Body of pancreas (tissue), 4 donors: ENCODE measurements at regions not wholly inside any gene's neighbourhood (a gene's known extent, or its start where the extent isn't known, plus 50 kb on each side); places are given as distances from the start of the nearest gene placed in this dataset.

Experiments used
- ATAC-seq: fragments of 150-250 bp; one replicate; pipeline ENCODE4 v1.9.1; 2016
- DNase-seq, 4 donors: peaks; one replicate each; pipeline ENCODE4 v3.0.0-alpha.2; 2019
- H3K27ac ChIP-seq, 4 donors: fragments of 200-600 bp; sonication (generic); 1 replicate in 3 of 4; 2 replicates in 1 of 4; pipeline versions ENCODE4 v1.5.1 to v1.6.1; 2016 to 2019; ENCODE audit warnings: mild to moderate bottlenecking in 1 of 4, mixed read lengths in 1 of 4, moderate library complexity in 1 of 4
- H3K27me3 ChIP-seq, 2 donors: fragments of 200-600 bp; sonication (generic); one replicate each; pipeline ENCODE4 v1.6.0; 2016; ENCODE audit warnings: mild to moderate bottlenecking in 1 of 2
- H3K36me3 ChIP-seq, 2 donors: fragments of 200-600 bp; sonication (generic); replicated peaks in 1 of 2; 2 replicates each; pipeline ENCODE4 v1.5.1; 2016; ENCODE audit warnings: low read depth in 2 of 2; ENCODE audit not compliant: insufficient read depth in 1 of 2
- H3K4me1 ChIP-seq: fragments of 200-600 bp; sonication (generic); one replicate; pipeline ENCODE4 v1.6.0; 2016
- H3K4me3 ChIP-seq, 2 donors: fragments of 200-600 bp; sonication (generic); 1 replicate in 1 of 2; 2 replicates in 1 of 2; pipeline ENCODE4 v1.5.1; 2016 to 2019
- H3K9me3 ChIP-seq, 3 donors: fragments of 200-600 bp; sonication (generic); 1 replicate in 2 of 3; 2 replicates in 1 of 3; pipeline ENCODE4 v1.5.1; 2016
- CTCF ChIP-seq, 7 experiments: fragments of 450-650 bp in 4 of 7; fragments of 200-600 bp in 3 of 7; sonication (generic) in 3 of 7; IDR thresholded peaks; one replicate each; pipeline ENCODE4 v1.5.1; 2016 to 2019; ENCODE audit warnings: antibody characterized with exemption in 7 of 7
- POLR2A ChIP-seq, 3 donors: fragments of 450-650 bp; IDR thresholded peaks; one replicate each; pipeline ENCODE4 v1.6.1; 2016; ENCODE audit warnings: antibody characterized with exemption in 3 of 3, mild to moderate bottlenecking in 2 of 3
- WGBS, 2 donors: methylation state at CpG; one replicate each; pipeline ENCODE4 v1.1.5; 2017; 5-methylcytosine and 5-hydroxymethylcytosine counted together
- intact Hi-C: fragments of 100-400 bp; cut with DNase I; formaldehyde crosslinking; loops from one replicate; pipeline ENCODE4 v1.15.1; 2023

GRCh38 chr7:63024446-63024845 lies 974.2 kb upstream of the ZNF722 start:
- H3K4me3 ChIP-seq: no peak overlapping the region
- no peak for TF ChIP-seq POLR2A (IDR thresholded peaks at IDR 0.05)
- no peak for TF ChIP-seq CTCF (IDR thresholded peaks at IDR 0.05)
- no peaks in the 10 kb centered on the region for H3K36me3 ChIP-seq
- H3K9me3 ChIP-seq: no peaks in the 10 kb centered on the region
- H3K27me3 ChIP-seq: no peaks in the 10 kb centered on the region
- H3K27ac ChIP-seq: no peak overlapping the region
- ATAC-seq: no peak
- intact Hi-C loops: no loop called here
- H3K4me1 ChIP-seq: no peaks in the 10 kb centered on the region
- 50 to 61% methylated on average over 5 of the region's 5 CpGs for WGBS, 2 donors
- no peak for DNase-seq

GRCh38 chr7:63025815-63026214 lies 972.8 kb upstream of the ZNF722 start:
- H3K27ac ChIP-seq: no peak overlapping the region
- no peak overlapping the region for H3K4me3 ChIP-seq
- no peak for ATAC-seq
- DNase-seq: no peak
- intact Hi-C loops: no loop called here
- no peaks in the 10 kb centered on the region for H3K36me3 ChIP-seq
- no peaks in the 10 kb centered on the region for H3K27me3 ChIP-seq
- no peaks in the 10 kb centered on the region for H3K9me3 ChIP-seq
- TF ChIP-seq CTCF (IDR thresholded peaks at IDR 0.05) (no peak), POLR2A (IDR thresholded peaks at IDR 0.05) (no peak)
- 39 to 42% methylated on average over 5 of the region's 5 CpGs for WGBS, 2 donors
- H3K4me1 ChIP-seq: no peaks in the 10 kb centered on the region

GRCh38 chr7:63027075-63027474 lies 971.6 kb upstream of the ZNF722 start:
- Histone ChIP-seq H3K27ac (no peak overlapping the region), H3K4me3 (no peak overlapping the region), H3K27me3 (no peaks in the 10 kb centered on the region), H3K4me1 (no peaks in the 10 kb centered on the region), H3K36me3 (no peaks in the 10 kb centered on the region), H3K9me3 (peaks cover 0 to 5% (median 0%) of the 10 kb centered on the region in 3 donors)
- WGBS, 2 donors: 45 to 50% methylated on average over 5 of the region's 5 CpGs
- intact Hi-C loops: no loop called here
- DNase-seq (no peak), ATAC-seq (no peak)
- no peak for TF ChIP-seq CTCF (IDR thresholded peaks at IDR 0.05)
- TF ChIP-seq POLR2A (IDR thresholded peaks at IDR 0.05): no peak

- no peaks in the 10 kb centered on the region for H3K4me1 ChIP-seq
- H3K4me3 ChIP-seq: no peak overlapping the region
- intact Hi-C loops: no loop called here
- no peaks in the 10 kb centered on the region for H3K27me3 ChIP-seq
- TF ChIP-seq CTCF (IDR thresholded peaks at IDR 0.05) (no peak), POLR2A (IDR thresholded peaks at IDR 0.05) (no peak)
- no peaks in the 10 kb centered on the region for H3K36me3 ChIP-seq
- DNase-seq (no peak), ATAC-seq (no peak)
- WGBS, 2 donors: 61 to 69% methylated on average over 13 to 15 of the region's 15 CpGs
- peaks cover 0 to 6% (median 0%) of the 10 kb centered on the region in 3 donors for H3K9me3 ChIP-seq
- no peak overlapping the region for H3K27ac ChIP-seq
Measured at GRCh38 chr7:63028376-63029206, 970.1 kb upstream of the ZNF722 start.

- TF ChIP-seq POLR2A (IDR thresholded peaks at IDR 0.05) (no peak), CTCF (IDR thresholded peaks at IDR 0.05) (no peak)
- DNase-seq: no peak
- no peak overlapping the region for H3K27ac ChIP-seq
- H3K4me3 ChIP-seq: no peak overlapping the region
- H3K36me3 ChIP-seq: no peaks in the 10 kb centered on the region
- no peaks in the 10 kb centered on the region for H3K27me3 ChIP-seq
- H3K4me1 ChIP-seq: no peaks in the 10 kb centered on the region
- H3K9me3 ChIP-seq: peaks cover 0 to 6% (median 0%) of the 10 kb centered on the region in 3 donors
- intact Hi-C loops: no loop called here
- WGBS, 2 donors: 35 to 51% methylated on average over 3 of the region's 3 CpGs
- no peak for ATAC-seq
Measured at GRCh38 chr7:63029207-63029522, 969.5 kb upstream of the ZNF722 start.
